HG03575 (cell line): ENCODE measurements at regions not wholly inside any gene's neighbourhood (a gene's known extent, or its start where the extent isn't known, plus 50 kb on each side); places are given as distances from the start of the nearest gene placed in this dataset.

Experiments used
- ATAC-seq: cut with Tn5 transposase; IDR thresholded peaks from one replicate; pipeline ENCODE4 v1.9.1; 2021; ENCODE audit not compliant: unreplicated experiment, insufficient number of reproducible peaks, low FRiP score; ENCODE audit errors: extremely low read depth

DNA sequence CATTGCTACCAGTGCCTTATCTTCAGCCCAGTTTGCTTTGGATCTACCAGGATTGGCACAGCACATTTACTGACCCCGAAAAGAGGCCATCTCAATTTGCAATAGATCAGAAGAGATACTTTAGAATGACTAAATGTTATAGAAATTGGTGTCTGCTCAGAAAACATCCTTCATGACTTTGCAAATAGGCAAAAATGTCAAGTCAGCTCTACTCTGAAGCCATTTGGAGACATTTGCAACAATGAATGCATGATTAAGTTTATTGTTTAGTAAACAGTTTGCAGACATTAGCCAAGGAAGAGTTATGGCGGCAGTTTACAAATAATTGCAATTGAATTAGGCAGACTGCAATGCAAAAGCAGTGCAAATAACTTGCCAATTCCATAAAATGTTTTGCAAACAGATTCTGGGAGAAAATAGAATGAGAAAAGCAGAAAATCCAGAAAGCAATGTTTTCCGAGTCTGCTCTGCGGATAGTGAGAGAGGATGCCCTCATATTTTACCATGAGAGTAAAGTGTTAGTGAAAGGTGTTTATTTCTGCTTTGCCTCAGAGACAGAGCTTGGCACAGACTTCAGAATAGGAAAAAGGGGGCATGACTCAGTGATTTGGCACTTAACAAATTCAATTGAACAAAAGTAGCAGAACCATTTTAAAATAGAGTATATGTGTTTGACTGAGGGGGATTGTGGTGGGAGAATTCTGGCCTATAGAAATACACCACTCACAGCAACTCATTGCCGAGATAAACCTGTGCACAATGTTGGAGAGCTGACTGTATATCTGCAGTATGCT lies 334.9 kb upstream of the NR2F2 start:
- ATAC-seq, result no peak

- no peak for ATAC-seq
Measured at GRCh38 chr15:95996494-95996893, 334.0 kb upstream of the NR2F2 start.

- no peak for ATAC-seq
Measured at GRCh38 chr15:95998935-95999334, 331.6 kb upstream of the NR2F2 start.

DNA sequence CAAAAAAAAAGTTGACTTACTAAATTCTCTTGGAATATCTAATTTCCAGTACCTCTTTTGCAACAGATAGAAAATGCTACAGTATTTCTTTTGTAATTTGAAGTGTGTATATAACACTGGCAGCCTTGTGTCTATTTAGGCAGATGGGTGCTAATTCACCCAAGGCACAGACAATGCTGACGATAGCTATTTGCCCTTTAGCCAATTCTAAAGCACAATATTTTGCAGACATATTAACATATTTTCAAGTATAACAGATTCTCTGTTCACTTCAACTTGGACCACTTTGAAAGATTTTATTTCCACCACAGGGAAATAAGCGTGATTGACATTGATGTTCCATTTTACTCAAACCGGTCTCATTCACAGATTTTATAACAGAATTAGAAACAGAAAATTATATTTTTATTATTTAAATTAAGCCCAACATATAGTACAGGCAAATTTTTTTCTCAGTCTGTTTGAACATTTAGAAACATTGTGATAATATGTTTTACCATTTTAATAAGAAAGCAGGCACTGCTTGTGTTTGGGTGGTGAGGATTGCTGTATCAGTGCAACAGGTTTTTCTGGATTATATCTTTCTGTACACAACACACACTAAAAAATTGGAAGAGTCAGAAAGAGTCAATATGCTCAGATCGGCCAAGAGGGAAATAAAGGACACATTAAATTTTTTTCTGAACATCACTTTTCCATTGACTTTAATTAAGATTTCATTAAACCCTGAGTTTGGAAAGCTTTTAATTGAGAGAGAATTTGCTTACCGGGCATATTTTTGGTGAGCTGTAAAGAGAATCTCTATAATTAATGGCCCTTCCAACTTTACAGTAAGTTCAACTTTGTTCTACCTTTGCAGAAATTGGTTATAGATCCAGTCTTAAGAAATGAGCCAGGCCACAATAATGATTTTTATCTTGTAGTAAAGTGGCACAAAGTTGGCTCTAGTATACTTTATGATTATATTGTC lies 327.3 kb upstream of the NR2F2 start:
- ATAC-seq, result no peak

- no peak for ATAC-seq
Measured at GRCh38 chr15:96005906-96006305, 324.6 kb upstream of the NR2F2 start.

DNA sequence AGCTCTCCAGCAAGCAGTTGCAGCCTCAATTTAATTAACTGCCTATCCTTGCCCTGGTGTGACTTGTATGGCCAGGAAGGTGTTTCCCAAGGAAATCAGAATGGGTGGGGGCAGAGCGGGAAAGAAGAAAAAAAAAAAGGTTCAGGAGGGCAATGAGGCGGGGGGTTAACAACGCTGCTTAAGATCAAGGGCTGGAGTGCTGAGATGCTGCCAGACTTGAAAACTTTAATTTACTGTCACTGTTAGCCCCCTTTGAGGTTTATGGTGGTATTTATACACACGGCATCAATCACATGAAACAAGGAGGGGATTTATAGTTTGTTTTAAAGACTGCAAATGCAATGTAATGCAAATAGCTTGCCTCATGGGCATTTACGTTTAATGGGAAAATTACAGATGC lies 319.4 kb upstream of the NR2F2 start:
- no peak for ATAC-seq

DNA sequence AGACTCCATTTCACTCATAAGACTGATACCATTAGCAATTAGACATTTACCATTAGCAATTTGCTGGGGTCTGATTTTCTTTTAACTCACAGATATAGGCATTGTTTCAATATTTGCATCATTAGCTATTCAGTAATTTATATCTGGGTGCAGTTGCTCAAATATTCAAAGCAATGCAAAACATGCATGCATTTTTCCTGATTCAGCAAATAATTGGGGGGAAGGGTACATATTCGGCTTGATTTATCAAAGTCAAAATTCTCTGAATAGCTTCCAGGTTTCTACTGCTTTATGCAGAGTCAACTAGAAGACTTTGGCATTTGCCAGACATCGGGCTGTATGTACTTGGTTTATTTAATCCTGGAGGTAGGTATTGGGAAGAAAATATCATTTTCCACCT lies 315.6 kb upstream of the NR2F2 start:
- no peak for ATAC-seq

DNA sequence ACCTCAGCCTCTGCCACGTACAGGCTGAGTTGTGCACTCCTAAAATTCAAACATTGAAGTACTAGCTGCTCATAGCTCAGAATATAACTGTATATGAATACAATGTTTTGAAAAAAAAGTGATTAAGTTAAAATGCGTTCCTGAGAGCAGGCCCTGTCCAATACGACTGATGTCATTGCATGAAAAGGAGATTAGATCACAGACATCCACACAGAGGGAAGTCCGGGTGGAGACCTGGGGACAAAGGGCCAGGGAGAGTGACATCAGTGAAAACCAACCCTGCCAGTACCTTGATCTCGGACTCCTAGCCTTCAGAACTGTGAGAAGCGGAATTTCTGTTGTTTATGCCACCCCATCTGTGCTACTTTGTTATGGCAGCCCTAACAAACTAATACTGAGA lies 311.4 kb upstream of the NR2F2 start:
- no peak for ATAC-seq

GRCh38 chr15:96020133-96020532 lies 310.4 kb upstream of the NR2F2 start:
- ATAC-seq, result no peak

DNA sequence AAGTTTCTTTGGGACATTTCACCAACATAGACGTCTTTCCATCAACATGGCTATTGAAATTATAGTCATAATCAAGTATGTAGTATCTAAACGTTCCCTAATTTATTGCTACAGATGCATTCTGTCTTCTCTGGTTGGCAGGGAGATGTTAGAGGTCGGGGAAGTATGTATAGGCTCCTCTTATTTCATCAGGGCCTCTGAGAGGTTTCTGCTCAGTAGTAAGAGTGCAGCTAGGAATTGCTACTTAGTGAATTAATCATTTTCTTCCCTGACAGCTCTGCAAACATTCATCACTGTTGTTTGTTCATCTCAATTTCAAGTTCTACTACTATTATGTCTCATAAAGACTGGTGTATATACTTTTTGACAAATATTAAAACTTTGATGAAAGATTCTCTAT lies 309.7 kb upstream of the NR2F2 start:
- no peak for ATAC-seq

GRCh38 chr15:96023081-96023480 lies 307.4 kb upstream of the NR2F2 start:
- no peak for ATAC-seq

GRCh38 chr15:96027501-96027900 lies 303.0 kb upstream of the NR2F2 start:
- ATAC-seq, result no peak

DNA sequence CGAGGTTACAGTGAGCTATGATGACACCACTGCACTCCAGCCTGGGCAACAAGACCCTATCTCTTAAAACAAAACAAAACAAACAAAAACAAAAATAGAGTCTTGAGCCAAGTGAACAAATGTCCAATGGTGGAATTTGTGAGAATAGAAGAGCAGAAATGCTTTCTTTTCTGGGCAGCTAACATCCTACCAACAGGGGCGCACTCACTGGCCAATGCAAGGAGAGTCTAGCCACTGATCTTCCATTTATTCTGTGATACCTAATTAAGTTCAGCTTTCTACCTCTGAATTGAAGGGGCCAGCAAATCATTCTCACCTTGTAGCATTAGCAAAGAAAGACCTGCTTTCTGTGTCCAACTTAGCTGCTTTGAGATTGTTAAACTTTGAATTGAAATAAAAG lies 301.9 kb upstream of the NR2F2 start:
- ATAC-seq, result no peak

- no peak for ATAC-seq
Measured at GRCh38 chr15:96029172-96029571, 301.3 kb upstream of the NR2F2 start.

DNA sequence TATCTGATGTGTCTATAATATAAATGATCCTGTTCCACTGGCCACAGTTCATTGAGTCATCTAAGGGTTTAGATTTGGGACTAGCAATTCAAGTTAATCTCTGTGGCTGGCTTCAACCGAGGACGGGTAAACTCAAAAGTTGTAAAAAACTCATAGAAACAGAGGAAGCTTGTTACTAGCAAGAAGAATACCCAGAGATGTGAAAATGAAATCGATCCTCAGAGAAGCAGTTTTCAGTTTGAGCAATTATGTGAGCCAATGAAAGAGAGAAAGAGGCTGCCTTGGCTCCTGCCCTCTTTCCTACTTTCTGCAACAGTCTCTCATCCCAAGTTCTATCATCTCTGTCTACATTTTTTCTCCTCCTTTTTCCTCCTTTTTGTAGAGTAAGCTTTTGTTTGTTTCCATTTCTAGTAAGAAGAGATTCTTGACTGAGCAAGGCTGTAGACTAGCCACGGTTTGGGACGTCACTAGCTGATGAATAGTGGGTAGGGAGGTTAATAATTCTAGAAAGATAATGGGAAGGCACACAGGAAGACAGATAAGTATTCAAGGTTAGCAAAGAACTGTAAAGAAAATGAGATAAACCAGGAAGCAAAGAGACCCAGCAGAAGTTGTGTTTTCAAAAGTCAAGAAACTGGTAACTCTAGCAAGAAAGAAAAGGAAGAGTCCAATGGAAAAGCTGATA lies 298.9 kb upstream of the NR2F2 start:
- ATAC-seq, result no peak

GRCh38 chr15:96035091-96035490 lies 295.4 kb upstream of the NR2F2 start:
- ATAC-seq, result no peak

DNA sequence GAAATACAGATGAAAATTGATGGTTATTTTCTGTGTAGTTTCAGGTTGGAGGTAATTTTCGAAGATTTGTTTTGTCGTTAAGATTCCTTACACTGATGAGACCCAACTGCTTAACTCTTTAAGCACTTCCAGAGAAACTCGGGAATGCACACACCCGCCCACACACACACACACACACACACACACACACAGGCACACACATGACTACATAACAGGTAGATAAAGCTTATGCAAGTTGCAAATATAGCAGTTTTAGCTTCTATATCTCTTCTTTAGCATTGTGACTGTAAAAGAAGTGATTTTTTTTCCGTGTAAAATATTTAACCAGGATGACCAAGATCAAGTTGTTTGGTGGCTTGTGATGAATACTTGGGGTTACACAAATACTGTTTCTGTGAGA lies 294.9 kb upstream of the NR2F2 start:
- ATAC-seq, result no peak

- peak; percentile 71 for ATAC-seq
Measured at GRCh38 chr15:96037584-96037983, 292.9 kb upstream of the NR2F2 start.

- no peak for ATAC-seq
Measured at GRCh38 chr15:96038131-96038530, 292.4 kb upstream of the NR2F2 start.

GRCh38 chr15:96038650-96039049 lies 291.9 kb upstream of the NR2F2 start:
- no peak for ATAC-seq
